Natural killer cell (primary cell): ENCODE measurements at regions not wholly inside any gene's neighbourhood (a gene's known extent, or its start where the extent isn't known, plus 50 kb on each side); places are given as distances from the start of the nearest gene placed in this dataset.

Source experiments
- ATAC-seq, 3 donors: fragments of 150-1000 bp in 2 of 3; fragments of 200-7000 bp in 1 of 3; cut with Tn5 transposase; 1 replicate in 1 of 3; 2 replicates in 2 of 3; pipeline ENCODE4 v1.10.0; 2021; ENCODE audit warnings: mild to moderate bottlenecking in 2 of 3, moderate library complexity in 2 of 3
- DNase-seq, 2 donors: peaks; one replicate each; pipeline versions ENCODE4 v3.0.0 to v3.0.0-alpha.2; 2013 to 2021; ENCODE audit warnings: mixed read lengths in 1 of 2
- H3K27ac ChIP-seq: one replicate; pipeline ENCODE4 v1.5.1; 2013; ENCODE audit warnings: mild to moderate bottlenecking, low read length
- H3K27me3 ChIP-seq: one replicate; pipeline ENCODE4 v1.6.1; 2013; ENCODE audit warnings: low read length; ENCODE audit not compliant: control insufficient read depth, insufficient read depth
- H3K36me3 ChIP-seq: one replicate; pipeline ENCODE4 v1.6.1; 2013; ENCODE audit warnings: low read length; ENCODE audit not compliant: control insufficient read depth, insufficient read depth
- H3K4me1 ChIP-seq: one replicate; pipeline ENCODE4 v1.6.1; 2013; ENCODE audit warnings: low read length; ENCODE audit not compliant: control insufficient read depth, insufficient read depth
- H3K4me3 ChIP-seq: one replicate; pipeline ENCODE4 v1.5.1; 2013; ENCODE audit warnings: low read length
- H3K9me3 ChIP-seq: one replicate; pipeline ENCODE4 v1.6.1; 2013; ENCODE audit warnings: low read length; ENCODE audit not compliant: control insufficient read depth, insufficient read depth
- H3K27ac Mint-ChIP-seq, 2 donors: one replicate each; pipeline ENCODE4 v1.8.0; 2022; ENCODE audit warnings: mild to moderate bottlenecking in 2 of 2, mixed read lengths in 2 of 2, moderate library complexity in 1 of 2
- H3K27me3 Mint-ChIP-seq, 2 donors: one replicate each; pipeline ENCODE4 v1.8.0; 2022; ENCODE audit warnings: low read depth in 2 of 2, mixed read lengths in 2 of 2
- H3K36me3 Mint-ChIP-seq: one replicate; pipeline ENCODE4 v1.8.0; 2022; ENCODE audit warnings: mixed read lengths
- H3K4me1 Mint-ChIP-seq, 2 donors: one replicate each; pipeline ENCODE4 v1.8.0; 2022; ENCODE audit warnings: mixed read lengths in 2 of 2
- H3K4me3 Mint-ChIP-seq: one replicate; pipeline ENCODE4 v1.8.0; 2022; ENCODE audit warnings: mild to moderate bottlenecking, moderate library complexity, mixed read lengths
- H3K9me3 Mint-ChIP-seq, 2 donors: one replicate each; pipeline ENCODE4 v1.8.0; 2022; ENCODE audit warnings: mixed read lengths in 2 of 2
- WGBS: methylation state at CpG from one replicate; pipeline ENCODE4 v1.1.7; 2013; ENCODE audit warnings: missing lambda C conversion rate; ENCODE audit not compliant: insufficient coverage; 5-methylcytosine and 5-hydroxymethylcytosine counted together
- intact Hi-C: fragments of 100-400 bp; cut with micrococcal nuclease; formaldehyde crosslinking; loops from one replicate; pipeline ENCODE4 v1.14.2; 2022
- TF ChIP-seq, protein P1 (sequence below): fragments of 200-600 bp; IDR thresholded peaks from one replicate; pipeline ENCODE4 v1.8.0; 2022; ENCODE audit warnings: antibody characterized with exemption

DNA sequence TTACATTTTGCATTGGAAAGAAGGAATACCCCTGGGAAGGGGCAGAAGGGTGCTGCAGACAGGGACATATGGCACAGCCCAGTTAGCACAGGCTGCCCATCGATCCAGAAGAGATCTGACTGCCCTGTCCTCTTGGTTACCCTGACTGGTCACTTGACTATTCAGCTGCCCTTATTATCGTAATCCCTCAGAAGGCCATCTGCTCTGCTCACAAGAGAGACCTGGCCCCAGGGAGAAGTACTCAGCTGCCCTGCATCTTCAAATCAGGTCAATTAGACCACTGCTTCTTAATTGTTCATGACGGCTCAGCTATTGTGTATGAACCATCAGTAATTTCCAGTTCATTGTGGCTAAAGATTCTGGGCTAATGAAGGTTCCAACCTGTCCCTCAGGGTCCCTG is 345.0 kb downstream of the TLE1 start:
- TF ChIP-seq, protein P1, sequence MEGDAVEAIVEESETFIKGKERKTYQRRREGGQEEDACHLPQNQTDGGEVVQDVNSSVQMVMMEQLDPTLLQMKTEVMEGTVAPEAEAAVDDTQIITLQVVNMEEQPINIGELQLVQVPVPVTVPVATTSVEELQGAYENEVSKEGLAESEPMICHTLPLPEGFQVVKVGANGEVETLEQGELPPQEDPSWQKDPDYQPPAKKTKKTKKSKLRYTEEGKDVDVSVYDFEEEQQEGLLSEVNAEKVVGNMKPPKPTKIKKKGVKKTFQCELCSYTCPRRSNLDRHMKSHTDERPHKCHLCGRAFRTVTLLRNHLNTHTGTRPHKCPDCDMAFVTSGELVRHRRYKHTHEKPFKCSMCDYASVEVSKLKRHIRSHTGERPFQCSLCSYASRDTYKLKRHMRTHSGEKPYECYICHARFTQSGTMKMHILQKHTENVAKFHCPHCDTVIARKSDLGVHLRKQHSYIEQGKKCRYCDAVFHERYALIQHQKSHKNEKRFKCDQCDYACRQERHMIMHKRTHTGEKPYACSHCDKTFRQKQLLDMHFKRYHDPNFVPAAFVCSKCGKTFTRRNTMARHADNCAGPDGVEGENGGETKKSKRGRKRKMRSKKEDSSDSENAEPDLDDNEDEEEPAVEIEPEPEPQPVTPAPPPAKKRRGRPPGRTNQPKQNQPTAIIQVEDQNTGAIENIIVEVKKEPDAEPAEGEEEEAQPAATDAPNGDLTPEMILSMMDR, result no peak
- peaks cover 0 to 4% of the 10 kb centered on the region in 2 donors for H3K9me3 Mint-ChIP-seq
- Histone ChIP-seq H3K4me3 (no peak overlapping the region), H3K36me3 (no peaks in the 10 kb centered on the region), H3K27me3 (no peaks in the 10 kb centered on the region), H3K27ac (no peak overlapping the region), H3K9me3 (no peaks in the 10 kb centered on the region), H3K4me1 (no peaks in the 10 kb centered on the region)
- no peaks in the 10 kb centered on the region for H3K27me3 Mint-ChIP-seq
- H3K27ac Mint-ChIP-seq, result no peak overlapping the region
- ATAC-seq (no peak), DNase-seq (no peak)
- no peak overlapping the region for H3K4me3 Mint-ChIP-seq
- no peaks in the 10 kb centered on the region for H3K36me3 Mint-ChIP-seq
- intact Hi-C loops, result no loop called here
- H3K4me1 Mint-ChIP-seq, result no peaks in the 10 kb centered on the region
- 87% methylated on average over 3 of the region's 3 CpGs for WGBS

DNA sequence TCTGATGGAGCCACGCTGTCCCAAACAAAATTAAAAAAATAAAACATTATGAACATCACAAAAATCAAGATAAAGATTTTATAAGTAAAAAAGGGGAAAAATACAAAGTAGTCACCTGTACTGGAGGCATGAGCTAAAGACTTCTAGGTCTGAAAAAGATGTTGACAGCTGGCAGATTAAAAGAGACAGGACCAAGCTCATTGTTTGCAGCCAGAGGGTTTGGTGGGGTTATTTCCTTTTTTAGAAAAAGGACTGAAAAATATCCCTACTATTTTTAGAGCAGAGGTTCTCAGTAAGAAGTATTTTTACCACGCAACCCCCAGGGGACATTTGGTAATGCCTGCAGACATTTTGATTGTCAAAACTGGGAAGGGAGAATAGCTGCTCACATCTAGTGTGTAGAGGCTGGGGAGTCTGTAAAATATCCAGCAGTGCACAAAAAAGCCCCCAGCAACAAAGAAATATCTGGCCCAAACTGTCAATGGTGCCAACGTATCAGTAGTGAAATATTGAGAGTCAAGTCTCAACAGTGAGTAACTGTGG is 353.4 kb downstream of the TLE1 start:
- H3K9me3 Mint-ChIP-seq, result peaks cover 18 to 22% of the 10 kb centered on the region in 2 donors
- Histone ChIP-seq H3K4me1 (no peaks in the 10 kb centered on the region), H3K27ac (no peak overlapping the region), H3K36me3 (no peaks in the 10 kb centered on the region), H3K9me3 (peaks cover 5% of the 10 kb centered on the region), H3K4me3 (no peak overlapping the region), H3K27me3 (no peaks in the 10 kb centered on the region)
- H3K36me3 Mint-ChIP-seq, result peaks cover 14% of the 10 kb centered on the region
- ATAC-seq, result no peak
- H3K4me3 Mint-ChIP-seq, result no peak overlapping the region
- no peak overlapping the region for H3K27ac Mint-ChIP-seq
- 69% methylated on average over 2 of the region's 3 CpGs for WGBS
- TF ChIP-seq, protein P1, result no peak
- no peaks in the 10 kb centered on the region for H3K27me3 Mint-ChIP-seq
- intact Hi-C loops, result no loop called here
- DNase-seq, result no peak
- H3K4me1 Mint-ChIP-seq, result no peaks in the 10 kb centered on the region

DNA sequence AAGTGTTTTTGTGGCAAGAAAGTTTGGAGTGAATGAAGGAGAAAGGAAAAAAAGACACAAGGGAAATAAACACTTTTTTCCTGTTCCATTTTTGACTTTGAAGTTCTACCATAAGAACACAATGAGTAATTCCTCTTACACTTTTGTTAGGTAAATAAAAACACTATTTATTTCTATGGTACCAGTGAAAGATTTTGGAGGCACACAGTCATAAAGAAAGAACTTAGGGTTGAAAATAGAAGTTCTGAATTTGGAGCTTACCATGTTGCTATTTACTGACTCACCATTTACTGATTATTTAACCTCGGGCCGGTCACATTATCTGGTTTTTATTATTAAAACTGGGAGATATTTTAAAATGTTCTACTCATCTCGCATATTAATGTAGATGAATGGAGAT is 367.8 kb downstream of the TLE1 start:
- Histone ChIP-seq H3K4me1 (no peaks in the 10 kb centered on the region), H3K27me3 (no peaks in the 10 kb centered on the region), H3K9me3 (no peaks in the 10 kb centered on the region), H3K36me3 (no peaks in the 10 kb centered on the region), H3K4me3 (no peak overlapping the region), H3K27ac (no peak overlapping the region)
- DNase-seq, result no peak
- 100% methylated on average over 2 of the region's 3 CpGs for WGBS
- no peaks in the 10 kb centered on the region for H3K4me1 Mint-ChIP-seq
- no peak overlapping the region for H3K27ac Mint-ChIP-seq
- peaks cover 6% of the 10 kb centered on the region for H3K36me3 Mint-ChIP-seq
- TF ChIP-seq, protein P1, result no peak
- H3K27me3 Mint-ChIP-seq, result no peaks in the 10 kb centered on the region
- peaks cover 11% of the 10 kb centered on the region in 2 donors for H3K9me3 Mint-ChIP-seq
- no peak for ATAC-seq
- intact Hi-C loops, result no loop called here
- H3K4me3 Mint-ChIP-seq, result no peak overlapping the region

DNA sequence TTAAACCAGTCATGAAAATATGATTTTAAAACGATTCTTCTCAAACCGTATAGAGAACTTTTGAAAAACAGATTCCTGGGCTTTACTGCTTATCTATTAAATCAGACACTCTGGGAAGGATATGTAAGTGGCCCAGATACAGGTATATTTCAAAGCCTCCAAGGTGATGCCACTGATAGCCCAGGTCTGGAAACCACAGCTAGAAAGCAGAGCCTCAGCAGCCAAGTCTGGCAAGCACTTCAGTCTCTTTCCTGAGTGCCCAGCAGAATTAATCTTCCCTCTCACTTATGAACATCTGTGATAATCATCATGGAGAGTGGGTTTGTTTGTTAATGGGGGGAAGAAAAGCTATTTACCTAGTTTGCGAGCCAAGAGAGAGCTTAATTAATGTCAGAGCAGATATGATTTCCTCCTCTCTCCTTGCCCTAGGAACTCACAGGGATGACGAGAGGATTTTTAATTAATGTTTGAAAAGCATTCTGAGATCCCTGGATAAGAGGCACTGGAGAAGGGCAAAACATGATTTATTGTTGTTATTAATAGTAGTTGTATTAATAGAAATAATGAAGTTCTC is 368.4 kb downstream of the TLE1 start:
- no peaks in the 10 kb centered on the region for H3K4me1 Mint-ChIP-seq
- no peak overlapping the region for H3K4me3 Mint-ChIP-seq
- Histone ChIP-seq H3K9me3 (no peaks in the 10 kb centered on the region), H3K36me3 (no peaks in the 10 kb centered on the region), H3K4me3 (no peak overlapping the region), H3K27ac (no peak overlapping the region), H3K4me1 (no peaks in the 10 kb centered on the region), H3K27me3 (no peaks in the 10 kb centered on the region)
- peaks cover 6% of the 10 kb centered on the region for H3K36me3 Mint-ChIP-seq
- no peak overlapping the region for H3K27ac Mint-ChIP-seq
- intact Hi-C loops, result no loop called here
- no peaks in the 10 kb centered on the region for H3K27me3 Mint-ChIP-seq
- WGBS, result 100% methylated on average over 1 of the region's 4 CpGs
- TF ChIP-seq, protein P1, result no peak
- DNase-seq (no peak), ATAC-seq (no peak)
- H3K9me3 Mint-ChIP-seq, result peaks cover 10% of the 10 kb centered on the region in 2 donors
